ENCODE measurements at regions not wholly inside any gene's neighbourhood (a gene's known extent, or its start where the extent isn't known, plus 50 kb on each side); places are given as distances from the start of the nearest gene placed in this dataset.

GRCh38 chr14:30085943-30086342 lies 158.3 kb upstream of the PRKD1 start:
- Histone ChIP-seq H3K79me2 (ENCODE audit: insufficient read depth, low read length) (no peaks in the 10 kb centered on the region), H3K27me3 (ENCODE audit: insufficient read depth, low read length, poor library complexity, severe bottlenecking) (no peaks in the 10 kb centered on the region), H4K20me1 (ENCODE audit: insufficient read depth, low read length, poor library complexity, severe bottlenecking) (no peaks in the 10 kb centered on the region), H3K9me2 (replicated peaks; ENCODE audit: low read depth, low read length) (0 out of 2 replicates have a peak, but pooled peaks cover 3% of the 10 kb centered on the region), H3K9ac (ENCODE audit: low read depth, low read length, poor library complexity, severe bottlenecking) (no peak overlapping the region), H3K4me3 (ENCODE audit: low read length, poor library complexity, severe bottlenecking) (no peak overlapping the region), H3K4me2 (ENCODE audit: low read depth, low read length, poor library complexity, severe bottlenecking) (no peak overlapping the region), H3K4me1 (ENCODE audit: insufficient read depth, low read length, poor library complexity, severe bottlenecking) (no peaks in the 10 kb centered on the region), H3K9me3 (ENCODE audit: insufficient read depth, low read depth, low read length) (no peaks in the 10 kb centered on the region; the same call in 1 of the 2 replicates), H3K36me3 (ENCODE audit: insufficient read depth, low read length) (no peaks in the 10 kb centered on the region), H2AFZ (ENCODE audit: low read length) (no peak overlapping the region), H3F3A (ENCODE audit: low read depth) (no peaks in the 10 kb centered on the region)
- no peak for TF ChIP-seq CTCF (conservative IDR thresholded peaks at IDR 0.05; ENCODE audit: low read length)
- TF ChIP-seq EZH2phosphoT487 (IDR thresholded peaks at IDR 0.05; ENCODE audit: borderline replicate concordance): no peak

GRCh38 chr14:30088620-30089019 lies 161.0 kb upstream of the PRKD1 start:
- Histone ChIP-seq H3F3A (ENCODE audit: low read depth) (no peaks in the 10 kb centered on the region), H3K79me2 (ENCODE audit: insufficient read depth, low read length) (no peaks in the 10 kb centered on the region), H3K27me3 (ENCODE audit: insufficient read depth, low read length, poor library complexity, severe bottlenecking) (no peaks in the 10 kb centered on the region), H3K9me2 (replicated peaks; ENCODE audit: low read depth, low read length) (no peaks in the 10 kb centered on the region), H3K4me1 (ENCODE audit: insufficient read depth, low read length, poor library complexity, severe bottlenecking) (no peaks in the 10 kb centered on the region), H3K9ac (ENCODE audit: low read depth, low read length, poor library complexity, severe bottlenecking) (no peak overlapping the region), H3K4me3 (ENCODE audit: low read length, poor library complexity, severe bottlenecking) (no peak overlapping the region), H2AFZ (ENCODE audit: low read length) (no peak overlapping the region), H3K9me3 (ENCODE audit: insufficient read depth, low read depth, low read length) (no peaks in the 10 kb centered on the region; the same call in 1 of the 2 replicates), H3K36me3 (ENCODE audit: insufficient read depth, low read length) (no peaks in the 10 kb centered on the region), H3K4me2 (ENCODE audit: low read depth, low read length, poor library complexity, severe bottlenecking) (no peak overlapping the region), H4K20me1 (ENCODE audit: insufficient read depth, low read length, poor library complexity, severe bottlenecking) (no peaks in the 10 kb centered on the region)
- TF ChIP-seq EZH2phosphoT487 (IDR thresholded peaks at IDR 0.05; ENCODE audit: borderline replicate concordance) (no peak), CTCF (conservative IDR thresholded peaks at IDR 0.05; ENCODE audit: low read length) (no peak)

GRCh38 chr14:30108975-30109700 lies 181.5 kb upstream of the PRKD1 start:
- no peaks in the 10 kb centered on the region for H3K9me3 ChIP-seq (ENCODE audit: insufficient read depth, low read depth, low read length)
- H3F3A ChIP-seq (ENCODE audit: low read depth): no peaks in the 10 kb centered on the region
- H4K20me1 ChIP-seq (ENCODE audit: insufficient read depth, low read length, poor library complexity, severe bottlenecking): no peaks in the 10 kb centered on the region
- no peaks in the 10 kb centered on the region for H3K36me3 ChIP-seq (ENCODE audit: insufficient read depth, low read length)
- no peaks in the 10 kb centered on the region for H3K9me2 ChIP-seq (replicated peaks; ENCODE audit: low read depth, low read length)
- no peak overlapping the region for H3K4me2 ChIP-seq (ENCODE audit: low read depth, low read length, poor library complexity, severe bottlenecking)
- H3K9ac ChIP-seq (ENCODE audit: low read depth, low read length, poor library complexity, severe bottlenecking): no peak overlapping the region
- no peaks in the 10 kb centered on the region for H3K4me1 ChIP-seq (ENCODE audit: insufficient read depth, low read length, poor library complexity, severe bottlenecking)
- no peaks in the 10 kb centered on the region for H3K27me3 ChIP-seq (ENCODE audit: insufficient read depth, low read length, poor library complexity, severe bottlenecking)
- H3K4me3 ChIP-seq (ENCODE audit: low read length, poor library complexity, severe bottlenecking): no peak overlapping the region
- no peaks in the 10 kb centered on the region for H3K79me2 ChIP-seq (ENCODE audit: insufficient read depth, low read length)
- no peak for TF ChIP-seq EZH2phosphoT487 (IDR thresholded peaks at IDR 0.05; ENCODE audit: borderline replicate concordance)
- TF ChIP-seq CTCF (conservative IDR thresholded peaks at IDR 0.05; ENCODE audit: low read length): no peak
- H2AFZ ChIP-seq (ENCODE audit: low read length): no peak overlapping the region

All from Loucy (cell line).